IPS DF 4.7 (cell line): ENCODE measurements at regions not wholly inside any gene's neighbourhood (a gene's known extent, or its start where the extent isn't known, plus 50 kb on each side); places are given as distances from the start of the nearest gene placed in this dataset.
"Not testable (repeated sequence)": the region's sequence is repeated elsewhere in the genome, so short reads cannot be mapped to it uniquely, and the experiment has no call there.

Experiments
- DNase-seq: peaks from one replicate; pipeline ENCODE4 v3.0.0-alpha.2; 2013; ENCODE audit warnings: low spot score; ENCODE audit errors: extremely low read depth

DNA sequence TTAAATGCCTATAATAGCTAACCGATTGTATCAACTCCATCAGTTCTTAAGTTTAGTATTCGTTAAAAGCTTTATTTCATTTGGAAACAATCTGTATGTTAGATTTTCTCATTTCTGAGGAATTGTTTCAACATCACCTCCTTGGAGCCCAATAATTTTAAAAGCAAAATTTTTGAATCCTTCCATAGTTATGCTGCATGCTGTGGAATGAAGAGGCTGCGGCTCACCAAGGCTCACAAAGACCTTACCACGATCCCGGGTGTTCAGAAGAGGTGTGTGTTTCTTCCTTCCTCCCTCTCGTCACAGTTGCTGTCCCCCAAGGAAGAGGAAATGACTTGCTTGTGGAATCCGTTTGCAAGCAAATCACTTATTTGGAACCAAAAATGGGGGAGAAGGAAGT lies 143.8 kb downstream of the FGF1 start:
- no peak for DNase-seq

GRCh38 chr5:142540922-142541422 lies 144.9 kb downstream of the FGF1 start:
- DNase-seq = no peak

GRCh38 chr5:142539154-142539740 lies 146.6 kb downstream of the FGF1 start:
- DNase-seq = no peak

DNA sequence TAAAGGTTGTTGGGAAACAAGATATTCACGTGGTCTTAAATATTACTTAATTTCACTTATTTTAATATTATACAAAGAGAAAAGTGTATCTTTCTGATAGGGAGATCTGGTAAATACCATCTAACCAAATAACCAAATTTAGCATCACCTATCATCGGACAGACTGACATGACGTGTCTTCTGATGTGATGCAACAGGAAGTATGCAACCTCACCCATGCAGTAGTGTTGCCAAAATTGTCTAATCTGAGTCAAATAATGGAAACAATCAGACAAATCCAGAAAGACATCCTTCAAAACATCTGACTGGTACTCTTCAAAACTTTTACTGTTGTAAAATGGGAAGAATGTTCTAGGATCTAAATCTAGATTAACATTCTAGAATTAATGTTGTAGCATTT lies 148.0 kb downstream of the FGF1 start:
- no peak for DNase-seq

DNA sequence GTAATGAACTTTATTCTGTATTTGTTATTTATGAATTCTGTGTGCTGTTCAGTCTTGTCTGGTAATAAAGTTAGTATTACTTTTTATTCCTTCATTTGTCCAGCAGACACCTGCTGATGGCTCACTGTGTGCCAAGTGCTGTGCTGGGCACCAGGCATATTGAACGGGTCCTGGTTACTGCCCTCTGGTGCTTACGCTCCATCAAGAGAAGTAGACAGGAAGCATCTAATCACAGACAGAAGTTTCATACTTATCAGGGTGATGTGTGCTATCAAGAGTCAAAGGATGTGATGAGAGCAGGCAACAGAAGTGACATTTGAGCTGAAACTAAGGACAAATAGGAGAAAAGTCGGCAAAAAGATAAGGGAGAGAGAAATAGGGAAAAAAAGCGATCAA lies 153.1 kb downstream of the FGF1 start:
- DNase-seq = no peak

- DNase-seq = no peak
These were observed 153.7 kb downstream of the FGF1 start for GRCh38 chr5:142531977-142532780.

DNA sequence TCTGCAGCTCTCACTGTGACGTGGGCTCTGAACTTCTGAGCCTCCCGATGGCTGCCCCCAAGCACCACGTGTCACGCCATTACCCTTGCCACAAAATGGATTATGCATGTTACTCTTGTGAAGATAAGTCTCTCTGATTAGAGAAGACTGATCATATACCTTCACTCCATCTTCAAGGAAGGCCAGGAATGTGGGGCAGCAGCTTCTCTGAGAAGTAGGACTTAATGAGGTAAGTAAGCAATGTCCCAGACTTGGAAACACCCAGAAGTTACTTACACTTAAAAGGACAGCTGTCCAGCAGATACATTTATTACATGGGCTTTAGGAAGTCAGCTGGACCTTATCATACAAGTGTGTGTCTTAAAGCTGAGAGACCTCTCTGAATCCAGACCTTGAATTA lies 155.0 kb downstream of the FGF1 start:
- DNase-seq = no peak

- DNase-seq = no peak
These were observed 156.1 kb downstream of the FGF1 start for GRCh38 chr5:142529626-142530278.

DNA sequence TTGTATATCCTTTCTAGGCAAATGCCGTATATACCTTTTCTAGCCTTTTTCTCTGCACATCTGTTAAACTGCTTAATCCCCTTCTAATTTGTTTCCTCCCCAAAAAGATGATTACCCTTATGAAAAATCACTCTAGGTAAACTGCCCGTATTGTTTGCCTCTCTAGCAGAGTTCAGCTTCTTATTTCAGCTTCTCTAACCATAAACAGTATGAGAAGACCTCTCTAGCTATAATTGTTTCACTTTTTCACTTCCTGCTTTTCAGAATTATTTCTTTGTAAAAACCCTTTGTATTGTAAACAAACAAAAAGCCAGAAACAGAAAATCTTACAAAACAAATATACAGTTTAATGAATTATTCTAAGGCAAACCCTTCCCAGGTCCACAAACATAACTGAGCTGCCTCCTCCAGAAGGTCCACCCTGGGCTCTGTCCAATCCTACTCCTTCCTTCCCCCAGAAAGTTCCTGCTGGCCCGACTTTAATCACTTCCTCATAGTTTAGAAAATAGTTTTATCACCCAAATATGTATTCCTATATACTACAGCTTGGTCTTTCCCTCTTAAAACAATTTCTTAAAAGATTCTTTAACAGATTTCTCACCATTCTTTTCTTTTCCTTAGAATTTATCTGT lies 158.1 kb downstream of the FGF1 start:
- DNase-seq = no peak

DNA sequence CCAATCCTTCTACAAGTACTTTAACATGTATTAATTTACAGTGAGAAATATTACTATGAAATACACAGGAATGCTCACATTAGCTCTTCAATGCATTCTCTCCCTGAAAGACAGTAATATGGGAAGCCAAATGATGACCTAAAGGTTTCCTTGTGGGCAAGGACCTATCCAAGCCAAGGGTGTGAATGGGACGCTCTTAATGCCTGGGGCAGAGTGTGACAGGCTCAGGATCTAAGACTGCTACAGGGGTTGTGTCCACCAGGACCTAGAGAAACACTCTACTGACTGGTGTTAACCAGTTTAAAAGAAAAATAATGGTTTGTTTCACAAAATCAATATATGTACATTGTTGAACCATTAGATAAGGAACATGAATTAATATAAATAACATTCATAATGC lies 158.7 kb downstream of the FGF1 start:
- no peak for DNase-seq

DNA sequence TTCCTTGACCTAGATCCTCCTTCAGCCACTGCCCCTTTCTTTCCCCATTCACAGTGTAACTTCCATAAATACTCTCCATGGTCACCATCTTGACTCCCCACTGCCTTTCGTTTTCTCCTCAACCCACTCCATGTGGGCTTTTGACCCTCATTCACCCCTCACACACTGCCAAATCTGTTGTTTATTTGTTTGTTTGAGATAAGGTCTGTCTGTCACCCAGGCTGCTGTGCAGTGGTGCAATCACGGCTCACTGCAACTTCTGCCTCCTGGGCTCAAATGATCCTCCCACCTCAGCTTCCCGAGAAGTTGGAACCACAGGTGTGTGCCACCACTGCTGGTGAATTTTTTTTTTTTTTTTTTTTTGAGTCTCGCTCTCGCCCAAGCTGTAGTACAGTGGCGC lies 162.9 kb downstream of the FGF1 start:
- no peak for DNase-seq

DNA sequence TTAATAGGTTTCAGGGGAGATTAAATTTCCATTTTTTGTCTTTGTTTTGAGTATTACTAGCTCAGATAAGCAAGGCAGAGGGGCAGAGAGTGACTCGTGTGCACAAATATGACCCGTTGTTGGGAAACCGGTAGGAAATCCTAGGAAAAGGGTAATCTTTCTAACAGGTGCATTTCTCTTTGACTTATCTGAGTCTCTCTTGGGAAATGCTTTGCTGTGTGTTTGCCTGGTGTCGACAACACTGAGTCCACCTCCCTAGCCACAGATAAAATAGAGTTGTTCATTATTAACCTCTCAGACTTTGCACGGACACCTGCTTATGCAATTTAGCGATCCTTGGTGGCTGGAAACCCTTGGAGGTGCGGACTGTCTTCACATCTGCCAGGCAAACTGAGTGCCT lies 164.2 kb downstream of the FGF1 start:
- no peak for DNase-seq

DNA sequence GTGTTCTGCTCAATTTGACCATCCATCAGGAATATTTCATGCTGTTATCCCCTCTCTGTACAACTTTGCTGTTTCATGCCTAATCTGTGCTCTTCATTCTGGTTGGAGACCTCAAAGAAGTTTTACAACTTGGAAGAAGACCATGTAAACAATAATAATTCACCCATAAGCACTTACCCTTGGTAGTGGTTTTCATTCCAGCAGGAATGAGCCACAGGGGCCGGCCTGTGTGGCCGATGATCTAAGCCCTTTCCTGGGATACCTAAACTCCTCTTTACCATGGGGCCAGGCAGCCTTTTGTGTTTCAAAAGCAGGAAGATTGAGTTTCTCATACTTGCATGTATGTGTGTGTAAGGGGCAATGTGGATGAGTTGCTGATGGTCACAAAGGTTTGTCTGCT lies 165.0 kb downstream of the FGF1 start:
- DNase-seq = no peak

- DNase-seq = not testable (repeated sequence)
These were observed 166.0 kb downstream of the FGF1 start for GRCh38 chr5:142519913-142520312.

DNA sequence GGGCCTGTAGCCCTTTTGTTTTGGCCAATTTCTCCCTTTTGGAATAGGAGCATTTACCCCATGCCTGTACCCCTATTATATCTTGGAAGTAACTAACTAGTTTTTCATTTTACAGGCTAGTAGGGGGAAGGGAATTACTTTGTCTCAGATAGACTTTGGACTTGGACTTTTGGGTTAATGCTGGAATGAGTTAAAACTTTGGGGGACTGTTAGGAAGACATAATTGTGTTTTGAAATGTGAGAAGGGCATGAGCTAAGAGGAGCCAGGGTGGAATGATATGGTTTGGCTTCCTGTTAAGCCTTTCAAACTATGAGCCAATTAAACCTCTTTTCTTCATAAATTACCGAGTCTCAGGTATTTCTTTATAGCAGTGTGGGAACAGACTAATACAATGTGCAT lies 168.1 kb downstream of the FGF1 start:
- no peak for DNase-seq

- no peak for DNase-seq
These were observed 169.2 kb downstream of the FGF1 start for GRCh38 chr5:142516732-142517131.

DNA sequence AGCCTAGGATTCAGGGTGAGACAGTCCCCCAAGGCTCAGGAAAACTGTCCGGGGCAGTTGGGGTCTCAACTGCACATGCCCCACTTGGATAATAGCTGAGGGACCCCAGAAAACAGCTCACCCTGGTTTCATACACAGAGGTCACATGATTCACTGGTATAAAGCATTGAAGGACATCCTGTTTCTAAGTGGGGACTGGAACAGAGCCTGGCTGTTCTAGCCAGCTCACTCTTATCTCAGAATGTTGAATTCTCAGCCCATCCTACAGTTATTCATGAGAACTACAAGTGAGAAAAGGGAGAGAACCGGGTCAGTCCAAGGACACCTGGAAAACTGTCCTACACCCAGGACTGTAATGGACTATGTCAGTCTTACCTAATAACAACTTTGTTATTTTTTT lies 170.9 kb downstream of the FGF1 start:
- DNase-seq = no peak

DNA sequence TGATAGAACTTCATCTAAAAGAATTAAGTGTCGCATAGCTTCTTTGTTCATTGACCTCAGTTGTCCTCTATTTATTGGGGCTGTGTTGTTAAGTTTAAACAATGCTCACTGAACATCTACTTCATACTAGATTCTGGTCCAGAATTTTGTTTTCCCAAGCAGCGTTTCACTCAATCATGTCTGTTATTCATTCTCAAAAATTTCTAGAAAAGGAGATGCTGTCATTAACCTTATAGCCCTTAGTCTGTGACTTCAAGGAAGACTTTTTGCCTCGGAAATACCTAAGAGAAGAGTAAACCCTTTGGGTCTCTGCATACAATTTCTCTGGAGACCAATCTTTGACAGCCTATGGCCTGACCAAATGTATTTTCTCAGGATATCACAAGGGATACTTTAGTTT lies 171.7 kb downstream of the FGF1 start:
- no peak for DNase-seq

- DNase-seq = no peak
These were observed 173.5 kb downstream of the FGF1 start for GRCh38 chr5:142512043-142513042.

DNA sequence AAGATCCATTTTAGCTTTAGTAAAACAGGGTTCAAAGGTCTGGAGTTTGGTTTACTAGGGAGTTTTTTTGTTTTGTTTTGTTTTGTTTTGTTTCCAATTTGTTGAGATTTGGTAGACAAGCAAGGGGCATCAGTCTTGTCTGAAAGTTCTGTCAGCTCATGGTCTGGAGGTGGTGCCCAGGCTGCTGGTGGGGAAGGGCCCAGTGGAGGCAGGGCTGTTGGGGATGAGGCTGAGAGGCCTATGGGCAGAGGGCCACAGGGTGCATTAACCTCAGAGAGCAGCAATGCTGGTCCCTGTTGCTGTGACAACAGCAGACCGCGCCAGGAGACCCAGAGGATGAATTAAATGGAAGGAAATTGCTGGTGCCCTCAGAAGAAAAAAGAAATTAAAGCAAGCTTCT lies 174.5 kb downstream of the FGF1 start:
- no peak for DNase-seq

GRCh38 chr5:142509026-142509425 lies 176.9 kb downstream of the FGF1 start:
- no peak for DNase-seq
